ENCODE measurements at regions not wholly inside any gene's neighbourhood (a gene's known extent, or its start where the extent isn't known, plus 50 kb on each side); places are given as distances from the start of the nearest gene placed in this dataset.

GRCh38 chr2:147506889-147507288 lies 337.9 kb upstream of the ACVR2A start:
- Mint-ChIP-seq H3K4me1 (peaks cover 15% of the 10 kb centered on the region), H3K36me3 (no peaks in the 10 kb centered on the region), H3K4me3 (no peak overlapping the region), H3K27ac (no peak overlapping the region), H3K27me3 (ENCODE audit: low read depth) (no peaks in the 10 kb centered on the region), H3K9me3 (peaks cover 3% of the 10 kb centered on the region)
- no peak for TF ChIP-seq CTCF (IDR thresholded peaks at IDR 0.05; ENCODE audit: unreplicated experiment)
- DNase-seq (ENCODE audit: low spot score in 2 of 2, unreplicated experiment in 2 of 2), result no peak

GRCh38 chr2:147502711-147503290 lies 342.0 kb upstream of the ACVR2A start:
- DNase-seq (ENCODE audit: low spot score in 2 of 2, unreplicated experiment in 2 of 2), result no peak
- H3K4me1 Mint-ChIP-seq, result peaks cover 5% of the 10 kb centered on the region
- no peaks in the 10 kb centered on the region for H3K27me3 Mint-ChIP-seq (ENCODE audit: low read depth)
- H3K4me3 Mint-ChIP-seq, result no peak overlapping the region
- H3K36me3 Mint-ChIP-seq, result no peaks in the 10 kb centered on the region
- H3K9me3 Mint-ChIP-seq, result peaks cover 2% of the 10 kb centered on the region
- no peak for TF ChIP-seq CTCF (IDR thresholded peaks at IDR 0.05; ENCODE audit: unreplicated experiment)
- no peak overlapping the region for H3K27ac Mint-ChIP-seq

- no peaks in the 10 kb centered on the region for H3K27me3 Mint-ChIP-seq (ENCODE audit: low read depth)
- H3K4me1 Mint-ChIP-seq, result peaks cover 5% of the 10 kb centered on the region
- no peak overlapping the region for H3K27ac Mint-ChIP-seq
- H3K36me3 Mint-ChIP-seq, result no peaks in the 10 kb centered on the region
- DNase-seq (ENCODE audit: low spot score in 2 of 2, unreplicated experiment in 2 of 2), result no peak
- no peaks in the 10 kb centered on the region for H3K9me3 Mint-ChIP-seq
- TF ChIP-seq CTCF (IDR thresholded peaks at IDR 0.05; ENCODE audit: unreplicated experiment), result no peak
- no peak overlapping the region for H3K4me3 Mint-ChIP-seq
Measured at GRCh38 chr2:147501968-147502367, 342.9 kb upstream of the ACVR2A start.

GRCh38 chr2:147500819-147501395 lies 343.9 kb upstream of the ACVR2A start:
- H3K27me3 Mint-ChIP-seq (ENCODE audit: low read depth), result no peaks in the 10 kb centered on the region
- H3K27ac Mint-ChIP-seq, result no peak overlapping the region
- H3K4me3 Mint-ChIP-seq, result no peak overlapping the region
- no peaks in the 10 kb centered on the region for H3K9me3 Mint-ChIP-seq
- H3K36me3 Mint-ChIP-seq, result no peaks in the 10 kb centered on the region
- no peak for DNase-seq (ENCODE audit: low spot score in 2 of 2, unreplicated experiment in 2 of 2)
- no peak for TF ChIP-seq CTCF (IDR thresholded peaks at IDR 0.05; ENCODE audit: unreplicated experiment)
- peaks cover 5% of the 10 kb centered on the region for H3K4me1 Mint-ChIP-seq

- Mint-ChIP-seq H3K27ac (no peak overlapping the region), H3K36me3 (no peaks in the 10 kb centered on the region), H3K4me1 (peaks cover 5% of the 10 kb centered on the region), H3K27me3 (ENCODE audit: low read depth) (no peaks in the 10 kb centered on the region), H3K4me3 (no peak overlapping the region), H3K9me3 (no peaks in the 10 kb centered on the region)
- no peak for TF ChIP-seq CTCF (IDR thresholded peaks at IDR 0.05; ENCODE audit: unreplicated experiment)
- DNase-seq (ENCODE audit: low spot score in 2 of 2, unreplicated experiment in 2 of 2), result no peak
Measured at GRCh38 chr2:147500229-147500628, 344.6 kb upstream of the ACVR2A start.

Measured in mesothelial cell of epicardium (in vitro differentiated cells).